Panc1 (cell line): ENCODE measurements at regions not wholly inside any gene's neighbourhood (a gene's known extent, or its start where the extent isn't known, plus 50 kb on each side); places are given as distances from the start of the nearest gene placed in this dataset.

Source experiments
- POLR2AphosphoS5 ChIP-seq: IDR thresholded peaks from 2 replicates; pipeline ENCODE4 v1.6.1; 2012; ENCODE audit warnings: mild to moderate bottlenecking, low read depth, low read length, moderate library complexity
- SIN3A ChIP-seq: IDR thresholded peaks from 2 replicates; pipeline ENCODE4 v1.6.1; 2012; ENCODE audit warnings: low read depth, mild to moderate bottlenecking, low read length, moderate library complexity, borderline replicate concordance; ENCODE audit not compliant: insufficient read depth

DNA sequence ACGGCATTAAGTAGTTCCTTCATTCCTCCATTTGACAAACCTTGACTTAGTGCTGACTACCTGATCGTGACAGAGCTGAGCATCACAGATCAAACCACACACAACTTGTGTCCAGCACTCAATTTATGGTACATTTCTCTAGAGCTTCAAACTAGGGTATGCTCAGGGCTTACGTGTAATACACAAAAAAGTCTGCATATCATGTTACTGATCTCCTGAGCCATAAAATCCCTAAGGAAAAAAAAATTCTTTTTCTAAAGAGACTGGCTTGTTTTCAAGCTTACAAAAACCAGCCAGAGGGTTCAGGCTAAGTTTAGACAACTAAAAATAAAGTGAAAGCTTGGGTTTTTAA, 88.0 kb upstream of the ALKAL2 start:
- TF ChIP-seq POLR2AphosphoS5, result no peak
- TF ChIP-seq SIN3A, result no peak
